Kidney capillary endothelial cell (primary cell): ENCODE measurements at regions not wholly inside any gene's neighbourhood (a gene's known extent, or its start where the extent isn't known, plus 50 kb on each side); places are given as distances from the start of the nearest gene placed in this dataset.

ENCODE experiments used
- DNase-seq: peaks from one replicate; pipeline ENCODE4 v3.0.0-alpha.2; 2018; ENCODE audit warnings: low spot score

DNA sequence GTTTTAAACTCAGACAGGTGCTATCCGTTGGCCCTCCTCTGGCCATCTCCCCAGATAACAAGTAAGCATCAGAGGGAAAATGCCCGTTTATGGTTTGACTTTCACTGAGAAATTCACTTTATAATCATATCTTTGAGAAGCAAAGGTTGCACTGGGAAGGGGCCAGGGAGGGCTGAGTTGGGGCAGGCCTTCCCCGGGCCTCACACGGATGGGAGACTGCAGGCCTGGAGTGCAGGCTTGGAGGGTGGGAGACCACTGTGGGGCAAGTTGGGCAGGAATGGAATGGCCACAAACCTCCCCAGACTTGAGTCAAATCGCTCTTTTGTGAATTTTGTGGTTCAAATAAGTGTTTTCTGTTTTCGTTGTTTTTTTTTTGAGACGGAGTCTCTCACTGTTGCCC lies 451.7 kb downstream of the TSHZ3 start:
- DNase-seq, result no peak

DNA sequence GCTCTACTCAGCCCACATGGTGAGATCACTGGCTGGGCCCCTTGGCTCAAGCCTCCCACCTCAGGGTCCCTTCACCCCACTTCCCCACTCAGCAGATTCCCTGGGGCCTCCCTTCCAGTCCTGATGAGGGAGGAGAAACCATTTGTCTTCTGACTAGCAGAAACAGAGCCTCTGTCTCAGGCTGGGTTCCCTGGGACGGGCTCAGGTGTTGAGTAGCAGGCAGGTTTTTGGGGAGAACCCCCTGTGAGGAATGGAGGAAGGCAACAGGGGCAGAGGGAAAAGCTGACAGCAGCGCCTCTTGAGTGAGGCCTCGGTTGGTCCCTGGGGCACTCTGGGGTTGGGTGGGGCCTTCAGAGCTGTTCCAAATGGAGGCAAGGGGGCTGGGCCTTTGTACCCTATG lies 452.2 kb downstream of the TSHZ3 start:
- no peak for DNase-seq

DNA sequence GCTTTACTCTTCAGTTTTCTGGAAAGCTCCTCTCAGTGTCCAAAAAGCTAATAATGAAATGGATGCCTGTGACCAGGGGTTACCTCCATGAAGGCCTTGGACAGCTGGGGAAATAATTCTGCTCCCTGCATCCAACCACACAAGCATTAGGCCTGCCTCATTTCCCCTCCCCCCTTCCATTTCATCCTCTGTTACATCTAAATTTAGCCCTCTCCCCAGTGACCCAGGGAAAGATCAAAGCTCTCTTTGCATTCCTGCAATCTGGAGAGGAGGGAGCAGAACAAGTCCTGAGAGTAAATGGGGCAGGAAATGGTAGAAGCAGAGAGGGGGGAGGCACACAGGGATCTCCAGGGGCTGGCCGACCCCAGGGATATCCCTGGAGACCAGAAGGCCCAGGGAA lies 452.7 kb downstream of the TSHZ3 start:
- no peak for DNase-seq

DNA sequence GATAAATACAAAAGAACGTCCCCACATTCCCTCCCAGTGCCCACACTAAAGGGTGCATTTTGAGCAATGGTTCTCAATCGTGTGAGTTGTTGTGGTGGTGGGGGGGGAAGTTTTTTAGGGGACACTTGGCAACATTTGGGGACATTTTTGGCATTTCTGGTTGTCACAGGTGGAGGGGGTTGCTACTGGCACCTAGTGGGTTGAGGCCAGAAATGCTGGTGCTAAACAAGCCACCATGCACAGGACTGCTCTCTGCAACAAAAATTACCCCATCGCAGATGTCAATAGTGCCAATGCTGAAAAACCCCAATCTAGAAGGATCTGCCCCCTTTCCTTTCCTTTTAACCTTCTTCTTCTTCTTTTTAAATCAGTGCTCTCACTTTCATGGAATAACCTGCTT lies 453.3 kb downstream of the TSHZ3 start:
- no peak for DNase-seq

DNA sequence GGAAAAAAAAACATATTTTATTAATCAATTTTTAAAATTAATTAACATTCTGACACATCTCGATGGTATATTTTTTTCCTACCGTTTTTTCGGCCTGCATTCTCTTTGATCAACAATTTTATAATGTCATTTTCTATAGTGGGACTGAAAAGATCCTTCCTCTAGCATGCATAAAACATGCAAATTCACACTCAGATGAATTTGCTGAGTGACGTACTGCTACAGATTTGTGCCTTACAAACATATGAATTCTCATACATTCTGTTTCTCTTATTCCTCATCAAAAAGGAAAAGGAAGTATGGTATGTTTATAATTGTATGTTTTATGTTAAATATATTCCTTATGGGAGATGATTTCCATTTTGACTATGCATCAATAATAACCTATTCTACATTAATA lies 458.2 kb downstream of the TSHZ3 start:
- no peak for DNase-seq

DNA sequence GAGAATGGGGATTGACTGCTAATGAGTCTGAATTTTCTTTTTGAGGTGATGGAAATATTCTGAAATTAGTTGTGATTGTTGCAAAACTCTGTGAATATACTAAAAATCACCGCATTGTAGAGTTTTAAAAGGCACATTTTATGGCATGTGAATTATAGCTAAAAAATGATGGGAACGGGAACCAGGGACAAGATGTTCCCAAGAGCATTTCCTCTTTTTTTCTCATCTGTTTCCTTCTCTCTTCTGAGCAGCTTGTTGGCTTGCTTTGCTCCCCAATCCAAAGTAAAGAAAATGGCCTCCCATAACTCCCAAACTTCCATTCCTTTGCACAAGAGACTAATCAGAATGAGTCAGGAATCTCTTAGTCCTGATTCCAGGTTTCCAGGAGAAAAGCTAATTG lies 459.2 kb downstream of the TSHZ3 start:
- DNase-seq, result no peak

DNA sequence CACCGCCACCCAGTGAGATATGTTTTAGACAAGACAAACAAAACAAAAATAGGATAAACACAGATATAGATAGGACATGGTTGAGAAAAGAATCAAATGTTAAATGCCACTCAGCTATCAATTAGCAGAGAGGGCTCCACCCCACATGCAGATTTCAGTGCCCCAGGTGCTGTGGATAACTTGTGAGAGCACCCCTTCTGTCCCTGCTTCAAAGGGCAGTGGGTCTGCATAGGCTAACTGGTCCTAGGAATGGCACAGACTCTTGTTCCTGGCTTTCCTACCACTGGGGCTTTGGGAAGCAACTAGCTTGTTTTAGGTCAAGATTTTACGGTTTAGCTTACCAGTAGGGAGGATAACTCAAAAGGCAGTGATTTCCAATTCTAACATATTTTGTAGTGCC lies 460.3 kb downstream of the TSHZ3 start:
- no peak for DNase-seq

DNA sequence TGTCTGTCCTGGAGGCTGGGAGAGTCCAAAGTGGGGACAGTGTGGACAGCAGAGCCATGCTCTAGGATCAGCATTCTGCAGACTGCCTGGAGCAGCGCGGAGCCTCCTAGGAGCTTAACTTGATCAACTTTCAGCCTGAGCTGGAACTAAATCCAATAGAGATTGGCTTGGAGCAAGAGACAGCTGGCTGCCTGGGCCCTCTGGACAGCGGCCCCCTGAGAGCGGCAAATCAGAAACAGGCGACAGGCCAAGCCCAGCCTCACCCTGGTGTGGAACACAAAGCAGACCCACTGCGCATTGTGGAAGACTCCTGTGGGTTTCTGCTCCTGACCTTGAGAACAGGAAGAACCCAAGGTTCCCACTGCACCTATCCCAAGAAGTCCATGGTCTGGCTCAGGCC lies 462.2 kb downstream of the TSHZ3 start:
- DNase-seq, result no peak

DNA sequence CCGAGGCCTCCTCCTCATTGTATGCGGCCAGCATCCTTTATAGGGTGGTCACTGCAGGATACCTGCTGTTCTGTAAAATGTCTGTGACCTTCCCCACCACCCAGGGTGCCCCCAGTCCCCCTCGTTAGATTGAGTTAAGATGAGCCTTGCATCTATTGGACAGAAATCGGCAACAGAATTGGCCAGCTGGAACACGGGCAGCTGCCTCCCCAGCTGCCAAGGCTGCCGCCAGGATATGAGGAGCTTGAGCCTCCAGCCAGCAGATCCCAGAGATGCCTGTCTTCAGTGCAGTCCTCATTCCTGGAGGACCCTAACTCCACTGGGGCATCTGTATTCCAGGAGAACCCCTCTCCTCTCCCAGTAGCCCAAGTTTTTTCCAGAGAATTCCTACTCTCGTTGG lies 463.0 kb downstream of the TSHZ3 start:
- no peak for DNase-seq

DNA sequence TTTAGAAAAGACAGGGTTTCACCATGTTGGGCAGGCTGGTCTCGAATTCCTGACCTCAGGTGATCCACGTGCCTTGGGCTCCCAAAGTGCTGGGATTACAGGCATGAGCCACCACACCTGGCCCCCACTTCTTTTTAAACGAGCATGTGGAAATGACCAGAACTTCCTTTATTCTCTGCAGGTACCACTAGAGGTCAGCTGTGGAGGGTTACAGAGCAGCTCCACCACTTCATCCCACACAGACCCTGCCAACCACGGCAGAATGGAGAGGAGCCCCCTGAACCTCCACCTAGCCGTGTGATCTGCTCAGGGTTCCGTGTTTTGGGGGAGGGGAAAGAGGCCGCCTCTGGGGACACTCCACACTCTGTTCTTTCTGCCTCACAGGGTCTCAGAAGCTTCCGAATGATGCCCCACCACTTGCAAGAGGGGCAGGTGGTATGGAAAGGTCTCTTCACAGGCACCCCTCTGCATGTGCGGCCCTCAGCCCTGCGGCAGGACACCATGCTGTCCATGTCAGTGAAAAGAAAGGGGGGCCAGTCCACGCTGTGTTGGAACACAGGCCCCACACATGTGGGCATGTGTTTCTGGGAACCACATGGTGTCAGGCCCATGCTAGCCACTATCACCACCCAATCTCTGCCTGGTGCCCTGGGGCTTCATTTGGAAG lies 465.0 kb downstream of the TSHZ3 start:
- DNase-seq, result no peak

DNA sequence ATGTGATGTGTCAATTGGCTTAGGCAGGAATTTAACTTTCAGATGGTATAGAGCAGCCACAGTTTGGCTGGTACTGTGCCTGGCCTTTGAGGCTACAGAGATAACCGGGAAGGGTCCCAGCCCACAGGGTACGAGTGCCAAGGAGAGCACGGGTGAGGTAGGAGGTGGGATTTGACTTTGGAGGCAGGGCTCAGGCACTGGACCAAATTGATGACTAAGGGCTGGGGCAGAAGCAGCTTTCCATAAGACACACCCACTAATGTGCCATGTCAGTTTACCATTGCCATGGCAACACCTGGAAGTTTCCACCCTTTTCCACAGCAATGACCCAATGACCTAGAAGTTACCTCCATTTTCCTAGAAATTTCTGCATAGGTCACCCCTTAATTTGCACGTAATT lies 466.2 kb downstream of the TSHZ3 start:
- DNase-seq, result no peak

DNA sequence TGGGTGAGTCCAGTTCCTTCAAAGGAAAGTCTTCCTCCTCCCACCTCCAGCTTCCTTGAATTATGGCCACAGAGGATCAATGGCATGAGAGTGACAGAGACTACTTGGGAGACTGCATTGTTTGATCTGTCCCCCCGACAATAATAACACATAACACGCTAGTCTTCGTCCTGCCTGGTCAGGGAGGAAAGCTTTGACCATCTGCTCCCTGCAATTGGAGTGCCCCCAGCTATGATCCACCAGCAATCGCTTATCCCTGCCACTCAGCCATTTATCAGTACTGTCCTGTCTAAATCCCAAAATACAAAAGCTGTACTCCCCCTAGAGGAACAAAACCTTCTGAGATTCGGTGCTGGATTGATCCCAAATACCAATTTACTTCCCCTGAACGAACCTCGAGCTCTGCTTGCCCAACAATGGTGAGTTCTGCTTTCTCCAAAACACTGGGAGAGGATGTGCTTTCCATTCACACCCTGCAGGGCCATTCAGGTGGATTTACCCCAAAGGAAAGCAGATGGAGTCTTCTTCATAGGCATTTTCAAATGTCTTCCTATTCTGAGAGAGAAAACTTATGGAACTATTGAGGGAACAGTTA lies 466.7 kb downstream of the TSHZ3 start:
- no peak for DNase-seq

DNA sequence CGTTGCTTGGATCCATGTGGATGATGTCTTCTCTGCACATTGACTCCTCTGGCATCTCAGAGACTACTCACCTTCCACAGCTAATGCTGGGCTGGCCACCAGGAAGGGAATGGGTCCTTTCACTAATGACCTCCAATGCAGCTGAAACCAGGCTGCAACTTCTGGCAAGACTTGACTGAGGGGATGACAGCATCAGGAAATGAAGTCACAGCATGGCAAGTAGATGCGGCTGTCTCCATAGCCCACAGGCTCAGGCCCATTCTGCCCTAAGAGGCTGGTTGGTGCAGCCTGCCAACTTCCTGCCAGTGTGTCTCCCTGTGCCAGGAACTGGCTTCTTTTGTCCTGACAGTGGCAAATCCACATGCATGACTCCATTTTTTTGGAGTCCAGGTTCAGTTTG lies 467.3 kb downstream of the TSHZ3 start:
- no peak for DNase-seq

DNA sequence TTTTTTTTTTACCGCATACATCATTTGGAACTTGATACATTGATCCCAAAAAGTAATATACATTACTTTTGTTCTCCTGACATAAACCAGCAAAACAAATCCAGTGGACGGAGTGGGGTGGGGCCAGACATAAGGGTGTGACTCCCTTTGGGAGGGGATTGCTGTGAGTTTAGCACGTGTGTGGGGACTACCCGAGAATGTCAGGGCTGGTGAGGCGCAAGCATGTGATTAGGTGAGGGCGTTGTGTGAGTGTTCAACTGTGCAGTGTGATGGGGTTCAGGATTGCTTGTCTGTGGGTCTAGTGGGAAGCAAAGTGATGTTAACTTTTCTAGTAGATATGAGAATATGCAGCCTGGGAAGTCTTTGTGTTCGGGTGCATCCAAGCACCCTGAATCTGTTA lies 468.0 kb downstream of the TSHZ3 start:
- no peak for DNase-seq

DNA sequence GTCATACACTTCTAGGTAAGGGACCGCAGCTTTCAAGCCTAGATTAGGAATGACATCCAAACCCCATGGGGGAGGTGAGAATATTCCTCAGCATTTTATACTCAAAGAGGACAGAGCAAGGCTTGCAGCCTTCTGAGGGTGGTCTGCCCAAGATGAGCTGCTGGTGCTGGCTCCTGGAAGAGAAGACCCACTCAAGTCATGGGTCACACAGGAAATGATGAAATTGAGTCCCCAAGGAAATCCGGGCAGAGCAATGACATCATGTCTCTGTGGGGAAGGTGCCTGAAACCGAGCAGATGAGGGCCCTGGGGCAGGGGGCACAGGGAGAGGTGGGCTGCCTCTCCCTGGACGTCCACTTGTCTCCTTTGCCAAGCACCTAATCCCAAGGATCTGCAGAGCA lies 468.7 kb downstream of the TSHZ3 start:
- DNase-seq, result no peak

DNA sequence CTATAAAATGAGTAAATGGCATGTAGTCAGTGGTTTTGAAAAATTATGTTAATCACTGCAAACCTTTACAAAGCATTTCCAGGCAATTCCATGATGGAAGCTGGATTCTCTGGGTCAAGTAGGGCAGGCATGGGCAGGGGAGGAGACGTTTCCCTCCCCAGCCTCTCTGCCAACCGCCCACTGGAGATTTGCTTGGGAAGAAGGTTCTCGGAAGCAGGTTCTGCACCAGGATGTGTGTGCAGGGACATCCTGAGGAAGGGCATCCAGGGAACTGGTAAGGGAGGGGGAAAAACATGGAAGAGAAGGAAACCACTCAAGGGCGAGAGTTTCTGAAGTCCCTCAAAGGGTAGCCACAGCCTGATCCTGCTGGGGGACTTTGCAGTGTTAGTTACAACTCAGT lies 469.1 kb downstream of the TSHZ3 start:
- no peak for DNase-seq

DNA sequence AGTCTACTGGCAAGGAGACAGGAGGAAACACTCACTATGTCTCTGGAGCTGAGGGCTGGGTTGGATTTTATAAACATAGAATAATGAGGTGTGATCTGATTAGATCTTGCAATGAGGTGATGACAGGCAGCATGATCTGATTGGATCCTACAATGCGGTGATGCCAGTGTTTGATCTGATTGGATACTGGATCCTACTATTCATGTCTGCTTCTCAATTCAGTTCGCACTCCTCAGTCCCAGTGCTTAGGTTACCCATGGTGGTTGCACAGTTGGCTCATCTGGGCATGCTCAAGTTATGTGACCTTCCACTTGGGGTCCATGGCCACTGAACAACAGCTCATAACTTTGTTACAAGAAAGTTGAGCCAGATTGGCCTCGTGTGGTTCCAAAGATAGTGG lies 469.5 kb downstream of the TSHZ3 start:
- DNase-seq, result no peak

DNA sequence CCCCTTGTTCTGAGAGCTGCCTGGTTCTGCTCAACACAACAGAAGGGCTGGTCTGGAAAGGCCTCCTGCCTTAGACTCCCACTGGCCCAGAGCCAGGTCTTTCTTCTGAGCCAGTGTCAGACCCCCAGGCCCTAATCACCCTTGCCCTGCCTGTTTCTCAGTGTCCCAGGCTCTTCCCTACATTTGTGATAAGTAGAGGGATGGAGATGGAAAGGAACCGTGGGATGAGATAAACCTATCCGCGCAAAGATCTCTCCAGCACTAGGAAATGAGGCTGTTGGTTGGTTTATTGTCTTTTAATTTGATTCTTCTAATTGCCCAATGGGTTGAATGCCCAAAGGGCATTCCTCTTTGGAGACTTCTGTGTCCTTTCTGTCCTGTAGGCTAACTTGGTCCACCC lies 470.0 kb downstream of the TSHZ3 start:
- DNase-seq, result no peak

DNA sequence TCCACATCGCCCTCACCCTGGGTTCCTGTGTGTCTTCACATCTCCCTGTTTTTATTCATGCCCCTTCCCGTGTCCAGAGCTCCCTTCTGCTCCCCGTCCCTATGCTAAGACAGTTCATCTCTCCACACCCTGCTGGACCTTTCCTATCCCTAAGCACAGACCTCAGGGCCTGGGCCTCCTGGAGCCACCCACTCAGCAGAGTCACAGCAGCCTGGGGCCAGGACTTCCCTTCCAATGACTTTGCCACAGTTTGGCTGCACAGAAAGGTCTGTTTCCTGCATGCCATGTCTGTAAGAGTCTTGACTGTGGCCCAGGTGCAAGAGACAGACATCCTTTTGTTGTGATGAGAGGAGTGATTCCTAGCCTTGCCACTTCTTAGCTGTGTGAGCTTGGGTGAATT lies 470.7 kb downstream of the TSHZ3 start:
- no peak for DNase-seq

DNA sequence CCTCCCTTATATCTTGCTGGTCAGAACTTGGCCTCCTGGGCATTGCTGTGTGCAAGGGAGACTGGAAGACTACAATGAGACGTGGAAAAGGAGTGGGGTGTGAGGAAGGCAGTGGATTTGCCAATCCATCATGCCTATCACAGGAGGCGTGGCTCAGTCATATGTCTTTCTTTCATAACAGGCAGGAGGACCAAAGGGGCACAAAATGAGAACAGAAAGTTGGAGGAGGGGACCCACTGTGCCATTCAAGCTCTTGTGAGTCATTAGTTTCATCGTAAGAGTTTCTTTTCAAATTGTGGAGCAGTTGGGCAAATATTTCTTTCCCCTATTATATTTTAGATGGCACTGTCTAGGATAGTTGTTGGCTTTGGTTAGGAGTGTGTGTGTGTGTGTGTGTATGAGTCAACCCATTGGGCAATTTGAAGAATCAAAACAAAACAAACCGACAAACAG lies 471.5 kb downstream of the TSHZ3 start:
- DNase-seq, result no peak

DNA sequence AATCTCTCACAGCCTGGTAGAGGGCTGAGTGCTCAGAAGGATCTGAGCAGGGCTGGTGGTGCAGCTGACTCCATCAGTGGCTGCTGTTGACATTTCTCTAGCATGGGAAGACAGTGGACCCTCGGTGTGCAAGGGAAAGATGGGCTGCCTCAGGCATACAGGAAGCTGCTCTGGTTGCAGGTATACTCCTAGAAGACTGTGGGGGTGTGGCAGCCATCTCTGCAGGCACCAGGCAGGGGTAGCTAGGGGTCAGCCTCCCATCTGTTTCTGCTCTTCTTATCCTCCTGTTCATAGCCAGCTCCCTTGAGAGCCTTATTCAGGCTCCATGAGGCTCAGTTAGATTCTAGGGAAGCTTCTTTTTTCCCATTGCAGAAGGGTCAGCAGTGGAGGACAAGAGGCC lies 475.5 kb downstream of the TSHZ3 start:
- no peak for DNase-seq

DNA sequence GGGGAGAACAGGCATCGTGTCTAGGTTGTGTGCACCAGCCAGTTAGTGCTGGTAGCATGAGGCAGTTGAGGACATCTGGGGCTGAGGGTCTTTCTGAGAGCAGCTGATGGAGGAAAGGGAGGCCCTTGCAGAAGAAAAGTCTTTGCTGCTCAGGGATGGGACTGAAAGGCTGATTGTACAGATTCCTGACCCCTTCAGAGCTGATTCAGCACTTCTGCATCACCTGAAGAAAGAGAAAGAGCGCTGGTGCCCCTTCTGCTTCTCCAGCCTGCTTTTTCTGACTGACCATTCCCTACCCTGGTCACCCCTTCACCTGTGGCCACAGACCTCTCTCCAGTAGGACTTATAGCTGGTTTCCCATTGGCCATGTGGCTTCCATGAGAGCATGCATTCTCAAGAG lies 476.2 kb downstream of the TSHZ3 start:
- no peak for DNase-seq

DNA sequence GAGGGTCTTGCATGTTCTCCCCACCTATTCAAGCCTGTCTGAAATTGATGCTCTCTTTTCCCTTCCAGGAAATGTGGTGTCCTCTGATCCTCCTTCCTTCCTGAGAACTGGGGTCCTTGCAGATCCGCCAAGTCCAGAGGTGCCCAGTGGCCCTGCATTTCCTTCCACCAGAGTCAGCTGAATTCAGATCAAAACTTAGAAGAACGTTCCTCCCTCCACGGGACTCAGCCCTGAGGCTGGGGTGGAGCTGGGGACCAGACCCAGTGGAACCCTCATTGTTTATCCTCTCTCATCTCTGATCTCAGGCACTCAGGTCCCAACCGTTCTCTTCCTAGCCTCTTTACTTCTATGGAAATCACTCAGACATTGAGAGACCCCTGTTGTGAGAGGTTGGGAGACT lies 477.3 kb downstream of the TSHZ3 start:
- no peak for DNase-seq

DNA sequence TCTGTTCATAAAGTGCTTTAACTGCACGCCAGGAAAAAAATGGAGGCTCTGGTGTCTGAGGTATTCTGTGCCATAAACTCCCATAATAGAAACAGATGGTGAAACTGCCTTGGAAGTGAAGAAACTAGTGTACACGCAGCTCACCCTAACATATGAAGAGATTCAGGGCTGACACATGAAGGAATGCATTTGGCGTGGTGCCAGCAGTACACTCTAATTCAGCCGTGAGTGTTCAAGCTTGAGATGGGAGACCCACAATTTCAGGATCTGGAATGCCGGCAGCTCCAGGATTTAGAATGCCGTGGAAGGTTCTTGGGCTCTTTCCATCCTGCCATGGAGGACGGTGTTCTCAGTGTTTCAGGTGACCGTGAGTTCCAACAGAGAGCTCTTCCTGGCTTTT lies 478.4 kb downstream of the TSHZ3 start:
- no peak for DNase-seq
